Endothelial cell of umbilical vein (primary cell): ENCODE measurements at regions not wholly inside any gene's neighbourhood (a gene's known extent, or its start where the extent isn't known, plus 50 kb on each side); places are given as distances from the start of the nearest gene placed in this dataset.

ENCODE experiments used
- BruUV-seq: library from RNA; stranded (reverse); fragments of 400-500 nt; replicated peaks from 2 replicates; lab custom pipeline; 2021; lab: Mats Ljungman, UMichigan
- CTCF ChIA-PET: fragments of 300-600, 350-600 bp; sonication (Branson Sonifier 250); formaldehyde crosslinking; loops from one replicate; lab custom pipeline; 2021; ENCODE audit warnings: antibody characterized with exemption, inconsistent platforms; lab: Charles Lee
- POLR2A ChIA-PET: fragments of 300-600, 350-600 bp; sonication (Branson Sonifier 250); formaldehyde crosslinking; loops from one replicate; lab custom pipeline; 2021; ENCODE audit warnings: antibody characterized with exemption, inconsistent platforms; lab: Charles Lee
- DNase-seq: peaks from one replicate; pipeline ENCODE4 v3.0.0-alpha.2; 2011; ENCODE audit warnings: low read depth, low spot score
- FAIRE-seq: peaks from 2 replicates; lab custom pipeline; 2011; peaks lifted over from hg19 to GRCh38; lab: Jason Lieb, UNC
- H2AFZ ChIP-seq: 2 replicates; pipeline ENCODE4 v1.6.0; 2012; ENCODE audit warnings: low read depth, low read length, control low read depth, inconsistent platforms
- H3K27ac ChIP-seq: 2 replicates; pipeline ENCODE4 v1.5.1; 2011; ENCODE audit warnings: low read depth, mild to moderate bottlenecking, control low read depth, low read length, moderate library complexity; ENCODE audit not compliant: insufficient read depth
- H3K27me3 ChIP-seq, 2 experiments: 2 replicates each; pipeline versions ENCODE4 v1.6.0 to v1.6.1; 2011; ENCODE audit warnings: low read length in 2 of 2, mixed read lengths in 1 of 2; ENCODE audit not compliant: control insufficient read depth in 2 of 2, insufficient read depth in 2 of 2
- H3K36me3 ChIP-seq, 2 experiments: 2 replicates in 1 of 2; 3 replicates in 1 of 2; pipeline ENCODE4 v1.5.1; 2011; ENCODE audit warnings: low read length in 2 of 2, mild to moderate bottlenecking in 1 of 2, moderate library complexity in 1 of 2; ENCODE audit not compliant: control insufficient read depth in 2 of 2, insufficient read depth in 2 of 2; ENCODE audit errors: extremely low read depth in 1 of 2
- H3K4me1 ChIP-seq: 3 replicates; pipeline ENCODE4 v1.5.1; 2011; ENCODE audit warnings: mild to moderate bottlenecking, low read length; ENCODE audit not compliant: control insufficient read depth, insufficient read depth; ENCODE audit errors: extremely low read depth
- H3K4me2 ChIP-seq: 2 replicates; pipeline ENCODE4 v1.6.1; 2011; ENCODE audit warnings: low read length, control low read depth, mixed read lengths; ENCODE audit not compliant: insufficient read depth
- H3K4me3 ChIP-seq, 3 experiments: fragments of 200-600 bp in 1 of 3; sonication (generic), shearing (Covaris generic) in 1 of 3; replicated peaks in 1 of 3; 2 replicates each; pipeline ENCODE4 v1.5.1; 2011 to 2016; ENCODE audit warnings: control low read depth in 3 of 3, low read length in 3 of 3, mild to moderate bottlenecking in 2 of 3, inconsistent platforms in 1 of 3, low read depth in 1 of 3, moderate library complexity in 1 of 3; ENCODE audit not compliant: insufficient read depth in 1 of 3
- H3K79me2 ChIP-seq: 2 replicates; pipeline ENCODE4 v1.6.0; 2012; ENCODE audit warnings: low read length, inconsistent platforms; ENCODE audit not compliant: control insufficient read depth, insufficient read depth
- H3K9ac ChIP-seq: replicated peaks from 2 replicates; pipeline ENCODE3; 2011; ENCODE audit warnings: low read length, control low read depth; ENCODE audit not compliant: insufficient read depth; ENCODE audit errors: extremely low read depth
- H3K9me1 ChIP-seq: replicated peaks from 3 replicates; pipeline ENCODE4 v1.6.0; 2011; ENCODE audit warnings: mild to moderate bottlenecking, low read length; ENCODE audit not compliant: control insufficient read depth, insufficient read depth; ENCODE audit errors: extremely low read depth
- H3K9me3 ChIP-seq: replicated peaks from 2 replicates; pipeline ENCODE4 v1.5.1; 2012; ENCODE audit warnings: low read length, inconsistent platforms; ENCODE audit not compliant: control insufficient read depth, insufficient read depth
- H4K20me1 ChIP-seq: replicated peaks from 2 replicates; pipeline ENCODE3; 2011; ENCODE audit warnings: mild to moderate bottlenecking, low read length; ENCODE audit not compliant: control insufficient read depth, insufficient read depth; ENCODE audit errors: extremely low read depth
- EZH2 ChIP-seq: IDR thresholded peaks from 2 replicates; pipeline ENCODE4 v1.6.1; 2012; ENCODE audit warnings: borderline replicate concordance, low read depth, mild to moderate bottlenecking, moderate library complexity, low read length, inconsistent platforms; ENCODE audit not compliant: severe bottlenecking
- FOS ChIP-seq: IDR thresholded peaks from 2 replicates; pipeline ENCODE4 v1.6.1; 2011; ENCODE audit warnings: mild to moderate bottlenecking, low read length, moderate library complexity, borderline replicate concordance; ENCODE audit not compliant: insufficient read depth
- GATA2 ChIP-seq: IDR thresholded peaks from 2 replicates; pipeline ENCODE4 v1.7.0; 2011; ENCODE audit warnings: low read depth, mild to moderate bottlenecking, moderate library complexity, mixed read lengths, low read length; ENCODE audit not compliant: insufficient read length, insufficient read depth
- JUN ChIP-seq: IDR thresholded peaks from 2 replicates; pipeline ENCODE4 v1.6.1; 2011; ENCODE audit warnings: borderline replicate concordance, low read depth; ENCODE audit not compliant: insufficient read length, insufficient read depth
- MAX ChIP-seq: IDR thresholded peaks from 2 replicates; pipeline ENCODE4 v1.6.1; 2011; ENCODE audit not compliant: insufficient read depth, insufficient read length
- MYC ChIP-seq: IDR thresholded peaks from one replicate; pipeline ENCODE4 v1.6.1; 2011; ENCODE audit warnings: mild to moderate bottlenecking, low read depth, low read length
- POLR2A ChIP-seq: IDR thresholded peaks from 2 replicates; pipeline ENCODE4 v1.6.1; 2012; ENCODE audit warnings: low read depth, mild to moderate bottlenecking, control low read depth, low read length
- POLR2AphosphoS5 ChIP-seq: IDR thresholded peaks from 2 replicates; pipeline ENCODE4 v1.6.1; 2012; ENCODE audit warnings: low read depth, mild to moderate bottlenecking, control low read depth, low read length, moderate library complexity; ENCODE audit not compliant: insufficient read depth
- dilution Hi-C: fragments of 300-500 bp; cut with MboI; formaldehyde crosslinking; loops from one replicate; pipeline ENCODE4 v1.15.0; 2019; ENCODE audit warnings: low sequenced_read_pairs; ENCODE audit not compliant: extremely low pct_ligation_motif_present
- intact Hi-C: fragments of 100-400 bp; cut with micrococcal nuclease; formaldehyde crosslinking; loops from one replicate; pipeline ENCODE4 v1.10.0; 2022
- TF ChIP-seq, protein P1 (sequence below), 2 donors: IDR thresholded peaks; 1 replicate in 1 of 2; 2 replicates in 1 of 2; pipeline ENCODE4 v1.5.1; 2011; ENCODE audit warnings: low read length in 2 of 2, mild to moderate bottlenecking in 2 of 2, moderate library complexity in 2 of 2, control low read depth in 1 of 2, inconsistent platforms in 1 of 2, low read depth in 1 of 2; ENCODE audit not compliant: insufficient read depth in 1 of 2; ENCODE audit errors: extremely low read depth in 1 of 2

DNA sequence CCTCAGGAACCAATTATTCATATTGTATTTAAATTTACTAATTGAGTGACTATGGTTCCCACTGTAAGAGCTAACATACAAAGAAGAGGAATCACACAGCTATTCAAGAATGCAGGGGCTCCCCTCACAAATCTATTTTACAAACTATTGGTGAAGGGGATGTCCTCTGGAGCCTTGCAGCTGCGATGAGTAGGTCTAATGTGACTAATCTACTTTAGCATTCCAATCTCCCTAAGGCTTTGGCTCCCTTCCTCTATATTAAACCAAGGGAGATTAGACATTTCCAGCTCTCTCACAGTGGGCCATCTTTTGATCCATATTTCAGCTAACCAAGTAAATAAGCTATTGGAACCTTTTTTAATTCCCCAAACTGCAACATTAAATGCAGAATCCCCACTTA lies 514.2 kb upstream of the BCHE start:
- Histone ChIP-seq H3K36me3 (no peaks in the 10 kb centered on the region), H2AFZ (no peak overlapping the region), H3K9ac (no peak overlapping the region), H3K27ac (no peak overlapping the region), H3K4me1 (no peaks in the 10 kb centered on the region), H4K20me1 (no peaks in the 10 kb centered on the region), H3K4me3 (no peak overlapping the region), H3K79me2 (no peaks in the 10 kb centered on the region), H3K9me1 (no peaks in the 10 kb centered on the region), H3K4me2 (no peak overlapping the region), H3K27me3 (no peaks in the 10 kb centered on the region), H3K9me3 (peaks cover 4% of the 10 kb centered on the region)
- FAIRE-seq (no peak), DNase-seq (no peak)
- no TSS peak for BruUV-seq
- intact Hi-C loops: no loop called here
- TF ChIP-seq POLR2AphosphoS5 (no peak), POLR2A (no peak), GATA2 (no peak), JUN (no peak)
- TF ChIP-seq, protein P1, sequence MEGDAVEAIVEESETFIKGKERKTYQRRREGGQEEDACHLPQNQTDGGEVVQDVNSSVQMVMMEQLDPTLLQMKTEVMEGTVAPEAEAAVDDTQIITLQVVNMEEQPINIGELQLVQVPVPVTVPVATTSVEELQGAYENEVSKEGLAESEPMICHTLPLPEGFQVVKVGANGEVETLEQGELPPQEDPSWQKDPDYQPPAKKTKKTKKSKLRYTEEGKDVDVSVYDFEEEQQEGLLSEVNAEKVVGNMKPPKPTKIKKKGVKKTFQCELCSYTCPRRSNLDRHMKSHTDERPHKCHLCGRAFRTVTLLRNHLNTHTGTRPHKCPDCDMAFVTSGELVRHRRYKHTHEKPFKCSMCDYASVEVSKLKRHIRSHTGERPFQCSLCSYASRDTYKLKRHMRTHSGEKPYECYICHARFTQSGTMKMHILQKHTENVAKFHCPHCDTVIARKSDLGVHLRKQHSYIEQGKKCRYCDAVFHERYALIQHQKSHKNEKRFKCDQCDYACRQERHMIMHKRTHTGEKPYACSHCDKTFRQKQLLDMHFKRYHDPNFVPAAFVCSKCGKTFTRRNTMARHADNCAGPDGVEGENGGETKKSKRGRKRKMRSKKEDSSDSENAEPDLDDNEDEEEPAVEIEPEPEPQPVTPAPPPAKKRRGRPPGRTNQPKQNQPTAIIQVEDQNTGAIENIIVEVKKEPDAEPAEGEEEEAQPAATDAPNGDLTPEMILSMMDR (IDR thresholded peaks at IDR 0.05; ENCODE audit: extremely low read depth in 1 of 2, insufficient read depth in 1 of 2, low read depth in 1 of 2, low read length in 2 of 2): no peak
- ChIA-PET POLR2A (no interaction called here), CTCF (no interaction called here)
- dilution Hi-C loops: no loop called here

GRCh38 chr3:166340604-166341266 lies 503.5 kb upstream of the BCHE start:
- H3K9me1 ChIP-seq: no peaks in the 10 kb centered on the region
- peaks cover 2% of the 10 kb centered on the region for H3K9me3 ChIP-seq
- H4K20me1 ChIP-seq: no peaks in the 10 kb centered on the region
- H3K4me2 ChIP-seq: no peak overlapping the region
- FAIRE-seq: no peak
- ChIA-PET POLR2A (no interaction called here), CTCF (no interaction called here)
- intact Hi-C loops (no loop called here), dilution Hi-C loops (no loop called here)
- no peak for DNase-seq
- no peaks in the 10 kb centered on the region for H3K36me3 ChIP-seq
- no peaks in the 10 kb centered on the region for H3K27me3 ChIP-seq
- no peak overlapping the region for H3K9ac ChIP-seq
- H3K27ac ChIP-seq: no peak overlapping the region
- no peak overlapping the region for H2AFZ ChIP-seq
- no TSS peak for BruUV-seq
- no peaks in the 10 kb centered on the region for H3K4me1 ChIP-seq
- no peak overlapping the region for H3K4me3 ChIP-seq
- TF ChIP-seq JUN (no peak), POLR2AphosphoS5 (no peak), FOS (no peak), POLR2A (no peak), GATA2 (no peak), MAX (no peak), MYC (no peak), EZH2 (no peak)
- TF ChIP-seq, protein P1 (IDR thresholded peaks at IDR 0.05; ENCODE audit: extremely low read depth in 1 of 2, insufficient read depth in 1 of 2, low read depth in 1 of 2, low read length in 2 of 2): no peak
- no peaks in the 10 kb centered on the region for H3K79me2 ChIP-seq
